Neural progenitor cell (in vitro differentiated cells): ENCODE measurements at regions not wholly inside any gene's neighbourhood (a gene's known extent, or its start where the extent isn't known, plus 50 kb on each side); places are given as distances from the start of the nearest gene placed in this dataset.

Experiments
- CTCF ChIP-seq: fragments of 200-600 bp; sonication (generic); IDR thresholded peaks from 2 replicates; pipeline ENCODE4 v1.5.1; 2017; ENCODE audit warnings: antibody characterized with exemption, mild to moderate bottlenecking
- EZH2phosphoT487 ChIP-seq: fragments of 200-600 bp; sonication (generic); IDR thresholded peaks from 2 replicates; pipeline ENCODE4 v1.6.1; 2017; ENCODE audit warnings: antibody characterized with exemption

DNA sequence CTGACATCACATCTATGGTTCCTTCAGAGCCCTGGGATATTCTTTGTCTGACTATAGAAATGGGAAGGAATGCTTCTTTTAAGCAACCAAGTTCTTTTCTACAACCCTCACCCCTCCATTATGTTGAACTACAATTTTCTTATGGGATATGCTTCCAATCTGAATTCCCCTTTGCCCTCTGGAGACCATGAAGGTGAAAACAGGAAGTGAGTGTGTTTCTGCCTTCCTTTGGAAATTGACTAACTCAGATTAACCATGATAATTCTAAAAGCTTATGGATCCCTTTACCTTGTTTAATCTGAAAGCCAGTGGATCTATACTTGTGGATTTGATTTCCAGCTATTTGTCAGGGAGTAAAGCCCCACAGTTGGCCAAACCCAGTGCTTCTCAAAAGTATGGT, 90.8 kb upstream of the SERTM1 start:
- no peak for TF ChIP-seq EZH2phosphoT487
- no peak for TF ChIP-seq CTCF
